ENCODE measurements at regions not wholly inside any gene's neighbourhood (a gene's known extent, or its start where the extent isn't known, plus 50 kb on each side); places are given as distances from the start of the nearest gene placed in this dataset.

DNA sequence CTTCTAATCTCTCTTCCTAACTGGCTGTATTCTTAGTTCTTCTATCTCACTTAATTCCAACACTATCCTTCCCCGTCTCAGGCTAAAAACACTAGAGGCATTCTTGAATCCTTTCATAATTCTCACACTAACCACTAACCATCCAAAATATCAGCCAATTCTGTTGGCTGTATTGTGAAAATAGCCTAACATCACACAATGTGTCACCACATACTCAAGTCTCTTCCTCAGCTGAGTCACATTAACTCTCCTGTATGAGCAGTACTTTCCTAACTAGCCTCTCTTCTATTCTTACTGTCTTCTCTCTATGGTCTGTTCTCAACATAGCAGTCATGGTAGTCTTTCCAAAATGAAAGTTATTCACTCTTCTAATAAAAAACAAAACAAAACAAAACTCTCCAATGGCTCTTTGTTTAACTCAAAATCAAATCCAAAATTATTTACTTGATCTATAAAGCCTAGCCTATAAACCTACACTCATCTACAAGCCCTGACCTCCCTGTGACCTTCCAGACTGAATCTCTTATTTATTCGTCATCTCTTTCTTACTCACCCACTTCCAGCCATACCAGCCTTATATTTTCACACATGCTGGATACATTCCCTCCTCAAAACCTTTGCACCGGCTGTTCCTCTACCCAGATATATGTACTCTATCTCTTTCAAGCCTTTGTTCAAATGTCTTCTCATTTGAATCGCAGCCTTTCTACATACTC, 445.9 kb downstream of the TLL1 start:
- DNase-seq (ENCODE audit: low read depth), result peak; percentile 80
- no peak overlapping the region for H3K4me3 ChIP-seq (ENCODE audit: low read depth, low read length)

- no peak overlapping the region for H3K4me3 ChIP-seq (ENCODE audit: low read depth, low read length)
- no peak for DNase-seq (ENCODE audit: low read depth)
These were observed 450.2 kb downstream of the TLL1 start for GRCh38 chr4:166323250-166323649.

- no peak for DNase-seq (ENCODE audit: low read depth)
- H3K4me3 ChIP-seq (ENCODE audit: low read depth, low read length), result no peak overlapping the region
These were observed 451.3 kb downstream of the TLL1 start for GRCh38 chr4:166324321-166324720.

GRCh38 chr4:166335256-166335938, 462.4 kb downstream of the TLL1 start:
- no peak overlapping the region for H3K4me3 ChIP-seq (ENCODE audit: low read depth, low read length)
- no peak for DNase-seq (ENCODE audit: low read depth)

GRCh38 chr4:166341992-166342391, 469.0 kb downstream of the TLL1 start:
- H3K4me3 ChIP-seq (ENCODE audit: low read depth, low read length), result no peak overlapping the region
- no peak for DNase-seq (ENCODE audit: low read depth)

- no peak overlapping the region for H3K4me3 ChIP-seq (ENCODE audit: low read depth, low read length)
- no peak for DNase-seq (ENCODE audit: low read depth)
These were observed 490.2 kb downstream of the TLL1 start for GRCh38 chr4:166363198-166363597.

DNA sequence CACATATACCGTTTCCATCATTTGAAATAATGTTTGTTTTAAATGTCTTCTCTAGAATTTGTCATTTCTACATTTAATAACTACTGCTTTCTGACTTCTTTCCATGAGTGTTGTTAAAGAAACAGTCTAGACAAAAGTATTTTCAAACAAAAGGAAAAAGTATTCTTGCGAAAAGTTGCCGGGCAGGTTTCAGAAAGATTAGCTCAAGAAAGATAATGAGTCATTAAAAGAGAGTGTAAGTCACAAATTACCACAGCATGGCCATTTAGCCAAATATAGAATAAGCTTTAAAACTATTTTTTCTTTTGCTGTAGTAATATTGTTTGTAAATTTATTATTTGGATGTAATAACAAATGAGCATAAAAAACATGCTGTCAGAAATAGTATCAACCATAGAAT, 493.0 kb downstream of the TLL1 start:
- H3K4me3 ChIP-seq (ENCODE audit: low read depth, low read length), result no peak overlapping the region
- DNase-seq (ENCODE audit: low read depth), result no peak

DNA sequence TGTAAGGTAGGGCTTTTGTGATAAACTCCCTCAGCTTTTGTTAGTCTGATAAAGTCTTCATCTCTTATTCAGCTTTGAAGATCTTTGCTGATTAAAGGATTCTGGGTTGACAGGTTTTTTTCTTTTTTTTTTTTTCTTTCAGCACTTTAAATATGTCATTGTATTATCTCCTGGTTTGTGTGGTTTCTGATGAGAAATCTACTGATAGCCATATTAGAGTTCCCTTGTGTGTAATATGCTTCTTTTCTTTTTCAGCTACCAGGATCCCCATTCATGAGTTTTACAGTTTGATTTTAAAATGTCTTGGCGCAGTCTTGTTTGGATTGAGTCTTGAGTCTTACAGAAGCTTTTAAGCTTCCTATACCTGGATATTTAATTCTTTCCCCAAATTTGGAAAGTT, 504.5 kb downstream of the TLL1 start:
- no peak for DNase-seq (ENCODE audit: low read depth)
- H3K4me3 ChIP-seq (ENCODE audit: low read depth, low read length), result no peak overlapping the region

DNA sequence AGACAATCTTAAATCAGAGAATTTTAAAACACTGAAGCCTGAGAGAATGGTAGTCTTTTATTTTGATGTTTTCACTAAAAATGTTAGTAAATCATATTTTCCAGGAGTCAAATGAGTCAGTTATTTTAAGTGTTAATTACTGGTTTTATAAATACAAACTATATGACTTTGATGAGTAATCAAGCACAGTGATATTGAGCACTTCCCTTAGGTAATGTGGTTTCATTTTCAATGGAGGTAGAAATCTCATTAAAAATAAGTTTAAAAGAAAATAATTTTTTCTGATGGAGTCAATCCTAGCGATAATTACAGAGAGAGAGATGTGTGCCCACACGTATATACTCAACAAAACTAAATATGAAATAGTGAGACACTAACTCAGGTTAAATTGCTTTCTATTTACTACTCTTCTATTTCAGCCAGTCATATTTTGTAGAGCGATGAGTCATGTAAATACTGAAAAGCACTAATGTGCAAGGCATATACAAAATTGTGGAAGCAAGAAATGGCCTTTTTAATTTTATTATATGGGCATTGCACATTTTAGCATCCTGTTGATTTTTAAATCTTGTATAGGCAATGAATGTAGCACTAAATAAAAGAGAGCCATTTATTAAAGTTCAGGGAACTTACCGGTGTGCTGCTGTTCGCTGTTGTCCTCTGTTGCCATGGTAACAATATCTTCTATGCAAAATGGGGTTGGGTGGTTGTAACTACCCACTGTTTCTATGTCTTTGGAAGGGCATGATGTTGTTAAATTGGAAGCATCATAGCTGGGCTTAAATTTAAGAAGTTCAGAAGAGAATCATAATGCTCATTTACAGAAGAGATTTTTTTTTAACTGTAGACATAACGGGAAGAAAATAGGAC, 513.7 kb downstream of the TLL1 start:
- H3K4me3 ChIP-seq (ENCODE audit: low read depth, low read length), result no peak overlapping the region
- DNase-seq (ENCODE audit: low read depth), result no peak

DNA sequence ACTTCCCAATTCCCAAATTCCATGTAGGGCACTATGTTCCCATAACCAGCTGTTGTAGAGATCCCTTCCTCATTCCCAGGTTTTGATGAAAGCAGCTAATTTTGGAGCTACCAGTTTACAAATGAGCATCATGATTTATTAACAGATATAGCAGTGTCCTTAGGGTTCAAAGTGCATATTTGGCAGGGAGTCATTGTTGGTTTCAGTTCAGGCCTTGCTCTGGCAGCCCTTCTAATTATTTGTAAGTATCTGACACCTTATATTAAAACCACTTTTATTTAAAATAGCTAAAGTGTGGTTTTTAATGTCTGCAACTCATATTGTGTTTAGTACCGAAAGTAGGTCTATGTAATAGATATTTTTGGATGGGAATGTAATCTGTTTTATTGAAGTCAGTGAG, 518.5 kb downstream of the TLL1 start:
- no peak for DNase-seq (ENCODE audit: low read depth)
- H3K4me3 ChIP-seq (ENCODE audit: low read depth, low read length), result no peak overlapping the region

- DNase-seq (ENCODE audit: low read depth), result no peak
- H3K4me3 ChIP-seq (ENCODE audit: low read depth, low read length), result no peak overlapping the region
These were observed 526.0 kb downstream of the TLL1 start for GRCh38 chr4:166399021-166399420.

- no peak overlapping the region for H3K4me3 ChIP-seq (ENCODE audit: low read depth, low read length)
- no peak for DNase-seq (ENCODE audit: low read depth)
These were observed 527.3 kb downstream of the TLL1 start for GRCh38 chr4:166400270-166400894.

DNA sequence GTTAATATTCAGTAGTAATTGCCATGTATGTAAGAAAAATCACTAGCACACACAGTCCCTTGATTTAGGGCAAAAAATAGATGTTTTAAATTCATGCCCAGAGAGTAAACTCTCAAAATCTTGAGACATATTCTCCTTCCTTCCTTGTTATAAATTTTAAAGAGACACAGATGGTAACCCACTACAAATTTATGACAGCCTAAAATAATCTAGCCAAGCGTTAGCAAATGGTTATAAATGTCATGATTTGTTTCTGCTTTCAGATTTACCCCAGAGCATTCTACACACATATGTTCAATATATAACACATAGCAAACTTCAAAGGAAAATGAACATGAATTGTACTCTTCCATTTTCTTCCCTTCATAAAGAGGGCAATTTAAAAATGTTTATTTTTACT, 540.3 kb downstream of the TLL1 start:
- no peak for DNase-seq (ENCODE audit: low read depth)
- H3K4me3 ChIP-seq (ENCODE audit: low read depth, low read length), result no peak overlapping the region

- no peak overlapping the region for H3K4me3 ChIP-seq (ENCODE audit: low read depth, low read length)
- no peak for DNase-seq (ENCODE audit: low read depth)
These were observed 541.4 kb downstream of the TLL1 start for GRCh38 chr4:166414431-166414830.

- H3K4me3 ChIP-seq (ENCODE audit: low read depth, low read length), result no peak overlapping the region
These were observed 542.7 kb downstream of the TLL1 start for GRCh38 chr4:166415749-166416148.

DNA sequence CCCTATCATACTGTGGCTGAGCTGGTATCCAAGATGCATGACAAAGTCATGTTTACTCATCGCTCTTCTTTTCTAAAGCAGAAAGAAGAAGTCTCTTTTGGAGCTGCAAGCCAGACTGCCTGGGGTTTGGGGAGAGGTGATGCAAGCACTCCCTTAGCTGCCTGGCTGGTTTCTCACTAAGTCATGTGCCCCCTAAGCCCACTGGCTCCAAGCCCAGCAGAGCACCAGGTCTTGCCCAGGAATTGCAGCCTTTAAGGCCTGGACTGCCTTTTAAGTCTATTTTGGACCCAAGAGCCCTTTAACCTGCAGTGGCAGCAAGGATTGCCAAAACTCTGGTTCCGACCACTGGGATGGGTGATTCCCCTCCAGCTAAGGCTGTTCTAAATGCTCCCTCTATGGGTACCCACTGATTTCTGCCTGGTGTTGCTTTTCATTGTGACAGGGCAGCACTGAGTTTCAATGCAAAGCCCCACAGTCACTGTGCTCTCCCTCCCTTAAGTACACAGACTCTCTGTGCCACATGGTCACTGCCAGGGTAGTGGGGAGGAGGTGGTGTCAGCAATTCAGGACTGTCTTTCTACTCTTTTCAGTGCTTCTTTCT, 548.6 kb downstream of the TLL1 start:
- DNase-seq (ENCODE audit: low read depth), result peak; percentile 89
- no peak overlapping the region for H3K4me3 ChIP-seq (ENCODE audit: low read depth, low read length)

More at GRCh38 chr4:166415749-166416148, 542.7 kb downstream of the TLL1 start:
- DNase-seq (ENCODE audit: low read depth), result no peak

DNA sequence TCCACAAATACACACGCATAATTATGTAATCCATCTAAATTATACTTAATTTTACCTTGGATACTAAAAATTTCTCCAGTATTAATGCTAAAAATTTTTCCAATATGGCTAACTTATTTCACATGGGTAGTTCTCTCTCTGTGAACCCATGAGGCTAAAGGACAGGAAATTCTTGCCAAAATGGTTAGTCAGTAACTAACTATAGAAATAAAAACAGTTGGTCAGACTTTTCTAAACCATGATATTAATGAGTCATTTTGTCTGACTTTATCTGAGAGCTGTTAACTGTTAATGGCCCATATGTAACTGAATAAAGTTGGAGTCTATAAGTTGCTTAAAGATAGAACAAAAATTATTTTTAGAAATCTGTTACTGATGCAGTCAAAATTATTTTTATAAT, 549.4 kb downstream of the TLL1 start:
- H3K4me3 ChIP-seq (ENCODE audit: low read depth, low read length), result no peak overlapping the region
- DNase-seq (ENCODE audit: low read depth), result peak; percentile 55

GRCh38 chr4:166426300-166426863, 553.3 kb downstream of the TLL1 start:
- no peak for DNase-seq (ENCODE audit: low read depth)
- no peak overlapping the region for H3K4me3 ChIP-seq (ENCODE audit: low read depth, low read length)

DNA sequence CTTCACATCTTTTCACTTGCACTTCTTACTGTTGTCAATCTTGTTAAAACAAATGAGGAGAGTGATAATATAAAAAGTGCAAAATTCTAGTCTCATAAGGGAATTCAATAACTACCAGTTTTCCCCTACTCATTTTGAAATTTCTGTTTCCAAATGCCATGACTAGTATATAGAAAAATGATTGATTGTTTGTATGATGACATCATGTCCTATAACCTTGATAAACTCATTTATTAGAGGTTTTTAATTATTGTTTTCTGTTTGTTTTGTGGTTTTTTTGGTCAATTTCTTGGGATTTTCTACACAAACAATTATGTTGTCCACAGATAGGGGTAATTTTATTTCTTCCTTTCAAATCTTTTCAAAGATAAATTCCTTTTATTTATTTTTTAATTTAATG, 559.1 kb downstream of the TLL1 start:
- DNase-seq (ENCODE audit: low read depth), result no peak
- no peak overlapping the region for H3K4me3 ChIP-seq (ENCODE audit: low read depth, low read length)

Data from skeletal muscle cell (primary cell).